ENCODE measurements at regions not wholly inside any gene's neighbourhood (a gene's known extent, or its start where the extent isn't known, plus 50 kb on each side); places are given as distances from the start of the nearest gene placed in this dataset.

GRCh38 chr1:213650603-213651002 lies 337.2 kb upstream of the PROX1 start:
- Histone ChIP-seq H3K4me3 (no peak overlapping the region), H3K36me3 (no peaks in the 10 kb centered on the region), H3K27ac (no peak overlapping the region), H3K27me3 (peaks cover 5% of the 10 kb centered on the region), H3K4me1 (no peaks in the 10 kb centered on the region), H3K9me3 (no peaks in the 10 kb centered on the region)
- DNase-seq (ENCODE audit: low spot score in 2 of 2): no peak
- TF ChIP-seq, protein P1, sequence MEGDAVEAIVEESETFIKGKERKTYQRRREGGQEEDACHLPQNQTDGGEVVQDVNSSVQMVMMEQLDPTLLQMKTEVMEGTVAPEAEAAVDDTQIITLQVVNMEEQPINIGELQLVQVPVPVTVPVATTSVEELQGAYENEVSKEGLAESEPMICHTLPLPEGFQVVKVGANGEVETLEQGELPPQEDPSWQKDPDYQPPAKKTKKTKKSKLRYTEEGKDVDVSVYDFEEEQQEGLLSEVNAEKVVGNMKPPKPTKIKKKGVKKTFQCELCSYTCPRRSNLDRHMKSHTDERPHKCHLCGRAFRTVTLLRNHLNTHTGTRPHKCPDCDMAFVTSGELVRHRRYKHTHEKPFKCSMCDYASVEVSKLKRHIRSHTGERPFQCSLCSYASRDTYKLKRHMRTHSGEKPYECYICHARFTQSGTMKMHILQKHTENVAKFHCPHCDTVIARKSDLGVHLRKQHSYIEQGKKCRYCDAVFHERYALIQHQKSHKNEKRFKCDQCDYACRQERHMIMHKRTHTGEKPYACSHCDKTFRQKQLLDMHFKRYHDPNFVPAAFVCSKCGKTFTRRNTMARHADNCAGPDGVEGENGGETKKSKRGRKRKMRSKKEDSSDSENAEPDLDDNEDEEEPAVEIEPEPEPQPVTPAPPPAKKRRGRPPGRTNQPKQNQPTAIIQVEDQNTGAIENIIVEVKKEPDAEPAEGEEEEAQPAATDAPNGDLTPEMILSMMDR (IDR thresholded peaks at IDR 0.05): no peak
- TF ChIP-seq POLR2AphosphoS5 (IDR thresholded peaks at IDR 0.05) (no peak), EP300 (IDR thresholded peaks at IDR 0.05) (no peak), POLR2A (IDR thresholded peaks at IDR 0.05) (no peak)
- 52% methylated on average over 2 of the region's 2 CpGs for WGBS

GRCh38 chr1:213651077-213651476 lies 336.7 kb upstream of the PROX1 start:
- H3K27ac ChIP-seq: no peak overlapping the region
- no peak overlapping the region for H3K4me3 ChIP-seq
- 78% methylated on average over 4 of the region's 4 CpGs for WGBS
- peaks cover 4% of the 10 kb centered on the region for H3K27me3 ChIP-seq
- no peak for DNase-seq (ENCODE audit: low spot score in 2 of 2)
- H3K4me1 ChIP-seq: no peaks in the 10 kb centered on the region
- no peaks in the 10 kb centered on the region for H3K9me3 ChIP-seq
- H3K36me3 ChIP-seq: no peaks in the 10 kb centered on the region
- no peak for TF ChIP-seq POLR2A (IDR thresholded peaks at IDR 0.05)
- TF ChIP-seq POLR2AphosphoS5 (IDR thresholded peaks at IDR 0.05): no peak
- no peak for TF ChIP-seq EP300 (IDR thresholded peaks at IDR 0.05)
- TF ChIP-seq, protein P1 (IDR thresholded peaks at IDR 0.05): no peak

DNA sequence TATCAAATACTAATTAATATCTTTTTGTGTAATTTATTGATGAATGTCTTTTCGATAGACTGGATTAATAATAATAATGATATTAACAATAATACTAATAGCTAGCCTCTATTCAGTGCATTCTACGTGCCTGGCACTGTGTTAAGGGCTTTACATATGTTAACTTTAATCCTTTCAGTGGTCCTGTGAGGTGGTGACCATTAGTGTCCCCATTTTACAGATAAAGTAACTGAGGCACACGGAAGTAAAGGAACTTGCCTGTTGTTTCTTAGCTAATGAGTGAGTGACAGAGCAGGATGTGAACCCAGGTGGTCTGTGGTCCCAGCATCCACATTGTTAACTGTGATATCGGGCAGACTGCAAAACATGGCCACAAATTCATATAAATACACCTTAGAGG lies 335.7 kb upstream of the PROX1 start:
- TF ChIP-seq POLR2A (IDR thresholded peaks at IDR 0.05) (no peak), EP300 (IDR thresholded peaks at IDR 0.05) (no peak), POLR2AphosphoS5 (IDR thresholded peaks at IDR 0.05) (no peak)
- TF ChIP-seq, protein P1 (IDR thresholded peaks at IDR 0.05): no peak
- no peak for DNase-seq (ENCODE audit: low spot score in 2 of 2)
- H3K27ac ChIP-seq: no peak overlapping the region
- H3K4me3 ChIP-seq: no peak overlapping the region
- no peaks in the 10 kb centered on the region for H3K36me3 ChIP-seq
- H3K27me3 ChIP-seq: peaks cover 4% of the 10 kb centered on the region
- H3K4me1 ChIP-seq: no peaks in the 10 kb centered on the region
- 88% methylated on average over 4 of the region's 4 CpGs for WGBS
- no peaks in the 10 kb centered on the region for H3K9me3 ChIP-seq

- no peak for TF ChIP-seq EP300 (IDR thresholded peaks at IDR 0.05)
- no peak for TF ChIP-seq POLR2AphosphoS5 (IDR thresholded peaks at IDR 0.05)
- TF ChIP-seq POLR2A (IDR thresholded peaks at IDR 0.05): no peak
- TF ChIP-seq, protein P1 (IDR thresholded peaks at IDR 0.05): no peak
- H3K27me3 ChIP-seq: no peaks in the 10 kb centered on the region
- H3K4me1 ChIP-seq: no peaks in the 10 kb centered on the region
- no peak overlapping the region for H3K4me3 ChIP-seq
- WGBS: 67% methylated on average over 3 of the region's 3 CpGs
- H3K27ac ChIP-seq: no peak overlapping the region
- H3K9me3 ChIP-seq: no peaks in the 10 kb centered on the region
- no peaks in the 10 kb centered on the region for H3K36me3 ChIP-seq
- DNase-seq (ENCODE audit: low spot score in 2 of 2): no peak
These were observed 331.7 kb upstream of the PROX1 start for GRCh38 chr1:213656039-213656438.

GRCh38 chr1:213656503-213656902 lies 331.3 kb upstream of the PROX1 start:
- Histone ChIP-seq H3K4me1 (no peaks in the 10 kb centered on the region), H3K4me3 (no peak overlapping the region), H3K36me3 (no peaks in the 10 kb centered on the region), H3K27me3 (no peaks in the 10 kb centered on the region), H3K27ac (no peak overlapping the region), H3K9me3 (no peaks in the 10 kb centered on the region)
- 48% methylated on average over 3 of the region's 3 CpGs for WGBS
- DNase-seq (ENCODE audit: low spot score in 2 of 2): no peak
- TF ChIP-seq POLR2A (IDR thresholded peaks at IDR 0.05) (no peak), EP300 (IDR thresholded peaks at IDR 0.05) (no peak), POLR2AphosphoS5 (IDR thresholded peaks at IDR 0.05) (no peak)
- TF ChIP-seq, protein P1 (IDR thresholded peaks at IDR 0.05): no peak
